ENCODE measurements at regions not wholly inside any gene's neighbourhood (a gene's known extent, or its start where the extent isn't known, plus 50 kb on each side); places are given as distances from the start of the nearest gene placed in this dataset.

DNA sequence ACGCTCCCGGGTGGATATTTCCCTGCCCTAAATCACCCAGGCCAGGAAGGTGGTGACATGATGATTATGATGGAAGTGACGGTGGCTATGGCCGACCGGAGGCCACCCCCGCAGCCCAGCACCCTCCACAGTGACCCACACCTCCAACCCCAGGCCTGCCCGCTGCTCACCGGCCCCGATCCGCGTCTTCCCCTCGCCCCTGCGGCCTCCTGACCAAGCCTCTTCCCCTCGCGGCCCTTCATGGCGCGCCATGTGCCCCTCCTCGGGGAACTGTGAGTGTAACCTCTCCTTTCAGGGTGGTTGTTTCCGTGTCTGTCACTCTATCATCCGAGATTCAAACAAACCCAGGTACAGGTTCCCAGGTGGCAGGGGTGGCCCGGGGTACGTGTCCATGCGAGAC lies 78.3 kb downstream of the UNCX start:
- H3K27ac ChIP-seq = no peak overlapping the region
- TF ChIP-seq, protein P1, sequence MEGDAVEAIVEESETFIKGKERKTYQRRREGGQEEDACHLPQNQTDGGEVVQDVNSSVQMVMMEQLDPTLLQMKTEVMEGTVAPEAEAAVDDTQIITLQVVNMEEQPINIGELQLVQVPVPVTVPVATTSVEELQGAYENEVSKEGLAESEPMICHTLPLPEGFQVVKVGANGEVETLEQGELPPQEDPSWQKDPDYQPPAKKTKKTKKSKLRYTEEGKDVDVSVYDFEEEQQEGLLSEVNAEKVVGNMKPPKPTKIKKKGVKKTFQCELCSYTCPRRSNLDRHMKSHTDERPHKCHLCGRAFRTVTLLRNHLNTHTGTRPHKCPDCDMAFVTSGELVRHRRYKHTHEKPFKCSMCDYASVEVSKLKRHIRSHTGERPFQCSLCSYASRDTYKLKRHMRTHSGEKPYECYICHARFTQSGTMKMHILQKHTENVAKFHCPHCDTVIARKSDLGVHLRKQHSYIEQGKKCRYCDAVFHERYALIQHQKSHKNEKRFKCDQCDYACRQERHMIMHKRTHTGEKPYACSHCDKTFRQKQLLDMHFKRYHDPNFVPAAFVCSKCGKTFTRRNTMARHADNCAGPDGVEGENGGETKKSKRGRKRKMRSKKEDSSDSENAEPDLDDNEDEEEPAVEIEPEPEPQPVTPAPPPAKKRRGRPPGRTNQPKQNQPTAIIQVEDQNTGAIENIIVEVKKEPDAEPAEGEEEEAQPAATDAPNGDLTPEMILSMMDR (IDR thresholded peaks at IDR 0.05) = no peak
- no peak for TF ChIP-seq ZFX (IDR thresholded peaks at IDR 0.05; ENCODE audit: borderline replicate concordance)

DNA sequence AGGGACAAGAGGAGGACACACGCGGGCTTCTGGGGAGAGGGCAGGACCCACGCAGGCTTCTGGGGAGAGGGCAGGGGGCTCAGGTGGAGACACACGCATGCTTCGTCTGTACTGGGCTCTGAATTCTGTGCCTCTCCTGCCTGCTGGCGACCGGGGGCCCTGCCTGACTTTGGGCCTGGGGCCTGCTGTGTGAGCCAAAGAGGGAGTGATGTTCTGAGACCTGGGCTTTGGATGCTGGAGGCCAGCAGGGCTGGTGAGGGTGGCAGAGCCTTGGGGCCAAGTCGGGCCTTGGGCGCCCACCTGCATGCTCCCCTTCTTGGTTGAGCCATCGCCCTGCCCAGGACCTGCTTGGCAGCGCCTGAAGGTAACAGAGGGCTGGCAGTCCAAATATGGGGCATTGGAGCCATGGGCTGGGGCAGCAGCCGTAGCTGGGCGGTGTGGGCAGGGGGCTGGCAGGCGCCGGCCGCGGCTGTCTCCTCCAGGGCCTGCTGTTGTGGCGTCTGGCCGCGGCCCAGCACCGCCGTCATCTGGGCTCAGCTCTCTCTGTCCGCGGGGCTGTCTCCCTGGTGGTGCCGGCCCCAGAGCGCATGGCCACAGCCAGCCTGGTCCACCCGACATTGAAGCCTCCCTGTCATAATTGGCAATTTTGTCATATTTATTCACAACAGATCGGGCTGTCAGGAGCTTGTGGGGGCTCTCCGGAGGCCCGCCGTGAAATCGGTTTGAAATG lies 78.9 kb downstream of the UNCX start:
- H3K27ac ChIP-seq = no peak overlapping the region
- TF ChIP-seq, protein P1 (IDR thresholded peaks at IDR 0.05) = no peak
- TF ChIP-seq ZFX (IDR thresholded peaks at IDR 0.05; ENCODE audit: borderline replicate concordance) = no peak

DNA sequence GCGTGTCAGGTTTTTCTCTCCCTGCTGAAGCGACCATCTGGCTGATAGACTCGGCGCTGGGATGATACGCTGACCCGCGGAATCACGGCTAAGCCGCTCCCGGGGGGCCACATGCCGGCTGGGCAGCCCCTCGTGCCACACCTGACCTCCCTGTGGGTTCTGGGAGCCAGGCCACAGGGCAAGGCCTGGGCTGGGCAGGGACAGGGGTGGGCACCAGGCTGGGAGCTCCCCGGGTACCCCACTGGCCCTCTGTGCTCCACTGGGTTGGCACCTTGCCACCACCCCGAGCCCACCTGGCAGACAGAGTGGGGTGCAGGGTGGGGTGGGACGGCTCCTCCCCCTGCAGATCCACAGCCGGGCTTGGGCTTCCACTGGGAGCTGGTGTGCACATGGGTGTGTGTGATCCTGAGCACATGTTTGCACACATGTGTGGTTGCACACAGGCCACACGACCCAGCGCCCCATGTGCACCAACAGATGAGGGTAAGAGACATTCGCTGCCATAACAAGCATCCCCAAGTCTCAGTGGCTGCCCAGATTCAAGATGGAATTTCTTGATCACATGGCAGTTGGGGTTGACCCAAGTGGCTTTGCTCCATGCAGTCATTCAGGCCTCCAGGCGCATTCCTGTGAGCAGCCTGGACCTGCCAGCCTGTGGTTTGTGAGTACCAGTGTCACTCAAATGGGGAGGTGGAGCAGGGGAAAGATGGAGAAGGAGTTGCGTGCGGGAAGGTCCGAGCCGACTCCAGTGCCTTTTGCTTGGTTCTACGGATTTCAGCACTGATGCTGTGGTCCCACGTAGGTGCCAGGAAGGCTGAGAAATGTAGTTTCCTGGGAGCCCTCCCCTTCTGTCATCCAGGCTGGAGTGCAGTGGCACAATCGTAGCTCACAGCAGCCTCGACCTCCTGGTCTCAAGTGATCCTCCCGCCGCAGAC lies 79.7 kb downstream of the UNCX start:
- no peak overlapping the region for H3K27ac ChIP-seq
- TF ChIP-seq, protein P1 (IDR thresholded peaks at IDR 0.05) = no peak
- TF ChIP-seq ZFX (IDR thresholded peaks at IDR 0.05; ENCODE audit: borderline replicate concordance) = no peak

DNA sequence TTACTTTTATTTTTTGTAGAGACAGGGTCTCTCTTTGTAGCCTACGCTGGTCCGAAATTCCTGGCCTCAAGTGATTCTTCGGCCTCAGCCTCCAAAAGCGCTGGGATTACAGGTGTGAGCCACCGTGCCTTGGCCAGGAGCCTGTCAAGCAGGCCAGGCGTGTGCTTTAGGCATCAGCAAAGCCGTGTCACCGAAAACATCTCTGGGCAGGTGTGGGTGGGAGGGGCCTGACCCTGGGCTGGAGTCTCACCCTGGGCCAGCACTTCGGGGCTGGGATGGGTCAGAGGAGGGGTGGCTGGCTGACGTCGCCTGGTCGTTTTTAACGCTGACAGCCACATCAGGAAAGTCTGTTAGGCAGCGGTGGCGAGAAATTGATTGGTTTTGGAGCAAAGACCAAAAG lies 80.9 kb downstream of the UNCX start:
- H3K27ac ChIP-seq = no peak overlapping the region
- TF ChIP-seq, protein P1 (IDR thresholded peaks at IDR 0.05) = no peak
- no peak for TF ChIP-seq ZFX (IDR thresholded peaks at IDR 0.05; ENCODE audit: borderline replicate concordance)

DNA sequence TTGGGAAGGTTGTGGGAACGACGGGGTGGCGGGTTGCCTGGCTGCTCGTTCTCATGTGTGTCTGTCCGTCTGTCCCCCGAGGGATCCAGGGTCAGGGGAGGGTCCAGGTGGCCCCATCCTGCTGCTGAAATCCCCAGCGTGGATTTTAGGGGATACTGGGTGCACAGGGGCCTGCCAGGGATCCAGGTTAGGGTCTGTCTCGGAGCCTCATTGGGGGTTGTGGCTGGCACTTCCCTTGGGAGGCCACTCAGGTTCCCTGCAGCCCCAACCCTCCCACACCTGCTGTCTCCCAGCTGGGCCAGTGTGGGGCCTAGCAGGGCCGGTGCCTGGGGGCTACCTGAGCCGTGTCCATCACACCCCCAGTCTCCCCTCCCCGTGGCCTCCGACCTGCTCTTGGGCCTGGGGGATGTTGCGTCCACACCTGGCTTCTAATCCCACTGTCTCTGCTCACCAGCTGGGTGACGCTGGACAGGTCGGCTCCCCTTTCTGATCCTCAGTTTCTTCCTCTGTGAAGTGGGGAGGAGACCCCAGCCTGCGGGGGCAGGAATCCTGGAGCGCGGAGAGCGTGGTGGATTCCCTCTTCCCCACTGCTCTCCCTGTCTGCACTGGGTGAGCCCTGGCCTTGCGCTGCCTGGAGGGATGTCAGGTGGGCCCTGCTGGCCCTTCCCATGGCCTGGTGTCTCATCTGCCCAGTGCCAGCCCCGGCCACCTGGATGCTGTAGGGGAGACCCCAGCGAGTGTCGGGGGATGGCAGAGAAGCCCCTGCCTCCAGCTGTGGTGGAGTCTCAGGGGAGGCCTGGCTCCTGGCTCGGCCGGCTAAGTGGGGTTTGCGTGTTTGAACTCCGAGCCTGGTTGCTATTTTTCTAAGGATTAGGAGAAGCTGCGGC lies 81.6 kb downstream of the UNCX start:
- TF ChIP-seq, protein P1 (IDR thresholded peaks at IDR 0.05) = no peak
- TF ChIP-seq ZFX (IDR thresholded peaks at IDR 0.05; ENCODE audit: borderline replicate concordance) = no peak
- no peak overlapping the region for H3K27ac ChIP-seq

DNA sequence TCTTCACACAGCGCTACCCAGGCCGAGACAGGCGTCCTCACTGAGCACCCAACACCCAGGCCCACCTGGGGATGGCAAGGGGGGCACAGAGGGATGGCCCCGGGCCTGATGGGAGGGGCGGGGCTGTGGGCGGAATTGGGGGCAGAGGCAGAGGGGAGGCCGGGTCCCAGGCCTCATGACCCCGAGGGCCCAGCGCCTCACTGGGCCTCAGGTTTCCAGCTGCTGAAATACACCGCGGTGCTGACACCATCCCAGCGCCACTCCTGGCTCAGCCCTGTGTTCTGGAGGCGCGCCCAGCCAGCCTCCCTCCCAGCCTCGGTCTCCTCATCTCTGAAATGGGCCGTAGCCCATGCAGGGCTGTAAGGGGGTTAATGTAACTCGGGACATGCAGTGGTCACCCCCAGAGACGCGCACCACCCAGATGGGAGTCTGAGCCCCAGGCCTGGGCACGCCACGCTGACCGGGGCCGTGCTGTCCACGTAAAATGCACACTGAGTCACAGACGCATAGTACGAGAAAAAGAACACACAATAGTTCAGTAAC lies 82.3 kb downstream of the UNCX start:
- H3K27ac ChIP-seq = no peak overlapping the region
- no peak for TF ChIP-seq ZFX (IDR thresholded peaks at IDR 0.05; ENCODE audit: borderline replicate concordance)
- TF ChIP-seq, protein P1 (IDR thresholded peaks at IDR 0.05) = no peak
